H1 (cell line): ENCODE measurements at regions not wholly inside any gene's neighbourhood (a gene's known extent, or its start where the extent isn't known, plus 50 kb on each side); places are given as distances from the start of the nearest gene placed in this dataset.

Source experiments
- CTCF ChIA-PET: fragments of 300-600 bp; sonication (Branson Sonifier 250); formaldehyde crosslinking; loops from one replicate; lab custom pipeline; 2021; ENCODE audit not compliant: partially characterized antibody; lab: Charles Lee
- POLR2A ChIA-PET: fragments of 300-600 bp; sonication (Branson Sonifier 250); formaldehyde crosslinking; loops from one replicate; lab custom pipeline; 2021; ENCODE audit warnings: inconsistent platforms; ENCODE audit not compliant: partially characterized antibody; lab: Charles Lee
- DNase-seq, 2 experiments: peaks; one replicate each; pipeline versions ENCODE4 v3.0.0 to v3.0.0-alpha.2; 2010 to 2022; ENCODE audit warnings: low spot score in 2 of 2, low read depth in 1 of 2, mixed read lengths in 1 of 2
- FAIRE-seq: peaks from 2 replicates; lab custom pipeline; 2011; peaks lifted over from hg19 to GRCh38; lab: Jason Lieb, UNC
- H2AFZ ChIP-seq: 2 replicates; pipeline ENCODE4 v1.8.1; 2012; ENCODE audit warnings: low read length, inconsistent platforms
- H2AK5ac ChIP-seq: 2 replicates; pipeline ENCODE4 v1.6.1; 2013; ENCODE audit warnings: low read depth, low read length
- H2BK120ac ChIP-seq: replicated peaks from 2 replicates; pipeline ENCODE3; 2013; ENCODE audit warnings: low read depth, low read length, inconsistent platforms
- H2BK12ac ChIP-seq: 2 replicates; pipeline ENCODE4 v1.6.1; 2013; ENCODE audit warnings: low read depth, low read length
- H2BK15ac ChIP-seq: 2 replicates; pipeline ENCODE4 v1.6.1; 2013; ENCODE audit warnings: low read length
- H2BK20ac ChIP-seq: 2 replicates; pipeline ENCODE4 v1.6.1; 2013; ENCODE audit warnings: low read length
- H2BK5ac ChIP-seq: 2 replicates; pipeline ENCODE4 v1.6.1; 2013; ENCODE audit warnings: low read depth, low read length
- H3K14ac ChIP-seq: 2 replicates; pipeline ENCODE4 v1.6.1; 2013; ENCODE audit warnings: inconsistent platforms; ENCODE audit not compliant: insufficient read length
- H3K18ac ChIP-seq: 2 replicates; pipeline ENCODE4 v1.6.1; 2013; ENCODE audit warnings: low read length; ENCODE audit errors: extremely low read depth
- H3K23ac ChIP-seq: 2 replicates; pipeline ENCODE4 v1.6.1; 2013; ENCODE audit warnings: inconsistent platforms; ENCODE audit not compliant: insufficient read length
- H3K23me2 ChIP-seq: 2 replicates; pipeline ENCODE4 v1.6.1; 2013; ENCODE audit warnings: low read depth, low read length
- H3K27ac ChIP-seq: 2 replicates; pipeline ENCODE4 v1.6.1; 2011; ENCODE audit warnings: low read depth, low read length, inconsistent platforms
- H3K27me3 ChIP-seq, 4 experiments: replicated peaks in 1 of 4; 1 replicate in 1 of 4; 2 replicates in 3 of 4; pipeline versions ENCODE4 v1.6.1 to v1.8.1; 2011 to 2013; ENCODE audit warnings: low read length in 3 of 4, mild to moderate bottlenecking in 3 of 4, inconsistent platforms in 2 of 4, mixed read lengths in 2 of 4, moderate library complexity in 1 of 4; ENCODE audit not compliant: control insufficient read depth in 3 of 4, insufficient read depth in 3 of 4; ENCODE audit errors: extremely low read depth in 1 of 4
- H3K36me3 ChIP-seq, 4 experiments: 2 replicates each; pipeline versions ENCODE4 v1.6.1 to v1.8.1; 2011 to 2013; ENCODE audit warnings: mild to moderate bottlenecking in 4 of 4, low read length in 3 of 4, moderate library complexity in 2 of 4, control low read depth in 1 of 4, inconsistent platforms in 1 of 4; ENCODE audit not compliant: insufficient read depth in 4 of 4, control insufficient read depth in 2 of 4
- H3K4ac ChIP-seq: replicated peaks from 2 replicates; pipeline ENCODE3; 2013; ENCODE audit warnings: low read length, low read depth, mixed read lengths, inconsistent platforms; ENCODE audit not compliant: insufficient read length
- H3K4me1 ChIP-seq, 4 experiments: replicated peaks in 1 of 4; 1 replicate in 1 of 4; 2 replicates in 3 of 4; pipeline versions ENCODE4 v1.6.1 to v1.8.1; 2011 to 2013; ENCODE audit warnings: low read length in 3 of 4, inconsistent platforms in 2 of 4, mixed read lengths in 1 of 4; ENCODE audit not compliant: insufficient read depth in 4 of 4, control insufficient read depth in 3 of 4
- H3K4me2 ChIP-seq, 2 experiments: 2 replicates each; pipeline versions ENCODE4 v1.6.1 to v1.8.1; 2011 to 2013; ENCODE audit warnings: low read depth in 2 of 2, low read length in 2 of 2, control low read depth in 1 of 2, inconsistent platforms in 1 of 2, mild to moderate bottlenecking in 1 of 2; ENCODE audit not compliant: insufficient read depth in 1 of 2
- H3K4me3 ChIP-seq, 4 experiments: fragments of 200-600, 300-600 bp in 1 of 4; sonication (generic), shearing (Covaris generic), sonication (Bioruptor Twin) in 1 of 4; 2 replicates each; pipeline versions ENCODE4 v1.5.1 to v1.8.1; 2011 to 2016; ENCODE audit warnings: low read length in 4 of 4, low read depth in 3 of 4, control low read depth in 2 of 4, inconsistent platforms in 2 of 4, mild to moderate bottlenecking in 2 of 4, mixed read lengths in 1 of 4, moderate library complexity in 1 of 4; ENCODE audit not compliant: insufficient read depth in 2 of 4; ENCODE audit errors: extremely low read depth in 1 of 4
- H3K56ac ChIP-seq: replicated peaks from 2 replicates; pipeline ENCODE3; 2013; ENCODE audit warnings: low read depth, mild to moderate bottlenecking, mixed read lengths, low read length, inconsistent platforms; ENCODE audit not compliant: insufficient read length
- H3K79me1 ChIP-seq: 2 replicates; pipeline ENCODE4 v1.6.1; 2013; ENCODE audit warnings: low read depth, low read length, control low read depth
- H3K79me2 ChIP-seq, 2 experiments: 2 replicates each; pipeline versions ENCODE4 v1.6.1 to v1.8.1; 2012 to 2013; ENCODE audit warnings: low read length in 2 of 2, mild to moderate bottlenecking in 2 of 2, inconsistent platforms in 1 of 2; ENCODE audit not compliant: insufficient read depth in 2 of 2, control insufficient read depth in 1 of 2
- H3K9ac ChIP-seq, 4 experiments: replicated peaks in 1 of 4; 1 replicate in 1 of 4; 2 replicates in 3 of 4; pipeline versions ENCODE4 v1.6.1 to v1.8.1; 2011 to 2013; ENCODE audit warnings: low read depth in 3 of 4, low read length in 3 of 4, control low read depth in 2 of 4, mild to moderate bottlenecking in 2 of 4, moderate library complexity in 2 of 4, inconsistent platforms in 1 of 4; ENCODE audit errors: extremely low read depth in 1 of 4
- H3K9me3 ChIP-seq, 2 experiments: 2 replicates each; pipeline versions ENCODE4 v1.6.1 to v1.8.1; 2012 to 2013; ENCODE audit warnings: mild to moderate bottlenecking in 2 of 2, moderate library complexity in 2 of 2, control low read depth in 1 of 2, inconsistent platforms in 1 of 2, low read depth in 1 of 2, low read length in 1 of 2, mixed read lengths in 1 of 2; ENCODE audit not compliant: insufficient read depth in 2 of 2
- H4K20me1 ChIP-seq, 2 experiments: replicated peaks in 1 of 2; 2 replicates each; pipeline versions ENCODE3 to v1.8.1; 2011 to 2013; ENCODE audit warnings: inconsistent platforms in 2 of 2, low read length in 2 of 2, mild to moderate bottlenecking in 1 of 2; ENCODE audit not compliant: insufficient read depth in 2 of 2, control insufficient read depth in 1 of 2
- H4K5ac ChIP-seq: 2 replicates; pipeline ENCODE4 v1.6.1; 2013; ENCODE audit warnings: low read length, low read depth, mixed read lengths, inconsistent platforms; ENCODE audit not compliant: insufficient read length
- H4K8ac ChIP-seq: 2 replicates; pipeline ENCODE4 v1.8.0; 2013; ENCODE audit warnings: mild to moderate bottlenecking, moderate library complexity, low read length, inconsistent platforms; ENCODE audit not compliant: insufficient read depth; ENCODE audit errors: extremely low read depth
- H4K91ac ChIP-seq: replicated peaks from 2 replicates; pipeline ENCODE3; 2013; ENCODE audit warnings: low read length, mixed read lengths, inconsistent platforms; ENCODE audit not compliant: insufficient read length
- ASH2L ChIP-seq: fragments of 200-600, 300-600 bp; sonication (generic); IDR thresholded peaks from one replicate; pipeline ENCODE4 v1.7.1; 2017; ENCODE audit warnings: low read length
- SP1 ChIP-seq: IDR thresholded peaks from 2 replicates; pipeline ENCODE4 v1.6.1; 2011; ENCODE audit warnings: low read depth, low read length
- WGBS, 2 experiments: shearing (Covaris generic) in 1 of 2; methylation state at CpG; one replicate each; pipeline versions ENCODE4 v1.1.6 to v1.1.7; 2013 to 2015; ENCODE audit warnings: low lambda C conversion rate in 2 of 2, mixed read lengths in 2 of 2, inconsistent platforms in 1 of 2, low coverage in 1 of 2, missing lambda C conversion rate in 1 of 2; ENCODE audit not compliant: insufficient replicate concordance in 2 of 2, insufficient coverage in 1 of 2, insufficient read length in 1 of 2; ENCODE audit errors: extremely low coverage in 1 of 2, missing lambda C conversion rate in 1 of 2; 5-methylcytosine and 5-hydroxymethylcytosine counted together
- TF ChIP-seq, protein P1 (sequence below), 3 experiments: IDR thresholded peaks; 1 replicate in 2 of 3; 2 replicates in 1 of 3; pipeline versions ENCODE4 v1.5.1 to v1.6.1; 2011; ENCODE audit warnings: low read length in 3 of 3, mild to moderate bottlenecking in 3 of 3, inconsistent platforms in 2 of 3, low read depth in 1 of 3, moderate library complexity in 1 of 3; ENCODE audit not compliant: insufficient read depth in 1 of 3; ENCODE audit errors: control extremely low read depth in 1 of 3

DNA sequence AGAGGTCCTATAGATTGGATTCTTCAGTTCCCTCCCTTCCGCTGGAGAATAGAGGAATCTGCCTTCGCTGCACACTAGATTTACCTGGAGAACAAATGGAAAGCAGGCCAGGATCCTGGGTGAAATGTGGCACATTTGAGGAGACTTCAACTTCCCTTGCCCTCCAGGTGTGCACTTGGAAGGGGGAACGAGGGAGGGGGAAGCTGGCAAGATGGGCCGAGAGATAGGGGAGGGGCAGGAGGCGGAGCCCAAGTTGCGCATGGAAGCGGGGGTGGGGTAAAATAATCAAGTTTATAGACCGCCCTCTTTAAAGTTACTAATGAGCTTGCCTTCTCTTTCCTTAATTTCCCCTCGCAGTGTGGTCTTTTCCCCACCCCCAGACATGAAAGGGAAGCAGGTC lies 155.7 kb upstream of the CAMK1G start:
- no peaks in the 10 kb centered on the region; the same call in 1 of the 2 replicates for H3K23me2 ChIP-seq
- 58% methylated on average over 9 of the region's 9 CpGs; no CpG with 5 or more reads in 1 of the 2 experiments for WGBS, 2 experiments
- peaks cover 0 to 6% (median 2%) of the 10 kb centered on the region in 4 experiments; a peak in 2 of 8 replicates for H3K36me3 ChIP-seq
- peak overlapping the region in 1 of 4 experiments; percentile 17; a peak in 1 of 8 replicates for H3K4me3 ChIP-seq
- 0 out of 2 replicates have a peak, but pooled peaks have one; percentile 30 for TF ChIP-seq SP1
- TF ChIP-seq ASH2L: no peak
- TF ChIP-seq, protein P1, sequence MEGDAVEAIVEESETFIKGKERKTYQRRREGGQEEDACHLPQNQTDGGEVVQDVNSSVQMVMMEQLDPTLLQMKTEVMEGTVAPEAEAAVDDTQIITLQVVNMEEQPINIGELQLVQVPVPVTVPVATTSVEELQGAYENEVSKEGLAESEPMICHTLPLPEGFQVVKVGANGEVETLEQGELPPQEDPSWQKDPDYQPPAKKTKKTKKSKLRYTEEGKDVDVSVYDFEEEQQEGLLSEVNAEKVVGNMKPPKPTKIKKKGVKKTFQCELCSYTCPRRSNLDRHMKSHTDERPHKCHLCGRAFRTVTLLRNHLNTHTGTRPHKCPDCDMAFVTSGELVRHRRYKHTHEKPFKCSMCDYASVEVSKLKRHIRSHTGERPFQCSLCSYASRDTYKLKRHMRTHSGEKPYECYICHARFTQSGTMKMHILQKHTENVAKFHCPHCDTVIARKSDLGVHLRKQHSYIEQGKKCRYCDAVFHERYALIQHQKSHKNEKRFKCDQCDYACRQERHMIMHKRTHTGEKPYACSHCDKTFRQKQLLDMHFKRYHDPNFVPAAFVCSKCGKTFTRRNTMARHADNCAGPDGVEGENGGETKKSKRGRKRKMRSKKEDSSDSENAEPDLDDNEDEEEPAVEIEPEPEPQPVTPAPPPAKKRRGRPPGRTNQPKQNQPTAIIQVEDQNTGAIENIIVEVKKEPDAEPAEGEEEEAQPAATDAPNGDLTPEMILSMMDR (IDR thresholded peaks at IDR 0.05; ENCODE audit: control extremely low read depth in 1 of 3, insufficient read depth in 1 of 3, low read depth in 1 of 3, low read length in 3 of 3): no peak
- TF ChIP-seq, all 59 proteins: peak for 1
- H2AFZ ChIP-seq: no peak overlapping the region
- H3K56ac ChIP-seq: peak overlapping the region; percentile 27
- no peak overlapping the region for H3K23ac ChIP-seq
- no peak overlapping the region for H3K14ac ChIP-seq
- peak overlapping the region; percentile 53; the same call in 1 of the 2 replicates for H2BK12ac ChIP-seq
- no peaks in the 10 kb centered on the region for H4K20me1 ChIP-seq
- H3K27ac ChIP-seq: peak overlapping the region; percentile 58
- peak overlapping the region; percentile 85; the same call in 1 of the 2 replicates for H3K18ac ChIP-seq
- H3K4me1 ChIP-seq: peaks cover 5 to 30% (median 29%) of the 10 kb centered on the region in 4 experiments
- H2BK5ac ChIP-seq: peak overlapping the region; percentile 89
- H3K27me3 ChIP-seq: no peaks in the 10 kb centered on the region
- H4K91ac ChIP-seq: peak overlapping the region; percentile 58
- DNase-seq: peak in 1 of 2 experiments; percentile 66
- no peak for FAIRE-seq
- no peak overlapping the region for H4K5ac ChIP-seq
- peak overlapping the region; percentile 51; the same call in 1 of the 2 replicates for H2BK20ac ChIP-seq
- H2AK5ac ChIP-seq: no peak overlapping the region
- no peaks in the 10 kb centered on the region for H3K79me1 ChIP-seq
- H2BK15ac ChIP-seq: no peak overlapping the region
- CTCF ChIA-PET: interaction anchor here (0.9 to 3.9 kb wide), 14 partner anchors 7 to 227 kb away, joined by 3 to 17 read pairs (median 4); no protein-coding TSS in a partner anchor
- peak overlapping the region; percentile 1 for H2BK120ac ChIP-seq
- no peak overlapping the region for H3K9ac ChIP-seq
- POLR2A ChIA-PET: interaction anchor here (0.9 to 1.7 kb wide), 7 partner anchors 16 to 246 kb away, joined by 3 to 4 read pairs (median 3); no protein-coding TSS in a partner anchor
- H4K8ac ChIP-seq: no peak overlapping the region
- H3K4me2 ChIP-seq: peak overlapping the region; percentile 22 to 60; a peak in 3 of 4 replicates
- H3K79me2 ChIP-seq: peaks cover 0 to 16% of the 10 kb centered on the region in 2 experiments; a peak in 2 of 4 replicates
- no peaks in the 10 kb centered on the region for H3K9me3 ChIP-seq
- H3K4ac ChIP-seq: no peak overlapping the region
